MM.1S (cell line): ENCODE measurements at regions not wholly inside any gene's neighbourhood (a gene's known extent, or its start where the extent isn't known, plus 50 kb on each side); places are given as distances from the start of the nearest gene placed in this dataset.

Experiments used
- CTCF ChIP-seq: fragments of 300-600 bp; sonication (generic); IDR thresholded peaks from 2 replicates; pipeline ENCODE4 v1.5.1; 2016; ENCODE audit warnings: antibody characterized with exemption, low read length, mixed read lengths
- EZH2 ChIP-seq: fragments of 300-600 bp; sonication (generic); optimal IDR thresholded peaks from 2 replicates; pipeline ENCODE3; 2017; ENCODE audit warnings: low read depth, mild to moderate bottlenecking, antibody characterized with exemption, low read length, mixed read lengths
- EZH2phosphoT487 ChIP-seq: fragments of 300-600 bp; sonication (generic); IDR thresholded peaks from 2 replicates; pipeline ENCODE4 v1.6.1; 2018; ENCODE audit warnings: antibody characterized with exemption, low read length

- TF ChIP-seq EZH2 (no peak), CTCF (no peak), EZH2phosphoT487 (no peak)
Observed at GRCh38 chr20:9912290-9912689, 73.4 kb upstream of the PAK5 start.
